ENCODE measurements at regions not wholly inside any gene's neighbourhood (a gene's known extent, or its start where the extent isn't known, plus 50 kb on each side); places are given as distances from the start of the nearest gene placed in this dataset.

DNA sequence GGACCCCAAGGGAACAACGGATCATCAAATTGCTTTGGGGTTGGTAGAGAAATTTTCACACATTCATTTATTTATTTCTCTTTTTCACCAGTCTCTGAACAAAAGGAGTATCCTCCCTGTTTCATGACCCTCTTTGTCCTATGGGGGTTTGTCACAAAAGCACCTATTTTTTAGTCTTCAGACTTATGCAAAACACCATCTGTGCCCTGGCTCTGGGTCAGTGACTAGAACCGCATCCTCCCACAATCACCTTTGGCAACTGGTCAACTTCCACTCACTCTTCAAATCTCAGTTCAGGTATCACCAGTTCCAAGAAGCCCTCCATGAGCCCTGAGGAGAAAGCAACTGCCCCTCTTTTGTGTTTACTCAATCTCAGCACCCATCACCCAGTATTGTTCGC lies 395.7 kb downstream of the CDK5RAP2 start:
- no peaks in the 10 kb centered on the region for H3K9me3 ChIP-seq (ENCODE audit: control insufficient read depth, insufficient read depth, low read depth, low read length)
- H3K27ac ChIP-seq (ENCODE audit: extremely low read depth, low read depth, low read length), result no peak overlapping the region
- ChIA-PET CTCF (no interaction called here), POLR2A (no interaction called here)
- no peak overlapping the region for H3K4me3 ChIP-seq (ENCODE audit: low read depth, low read length)
- H3K36me3 ChIP-seq (ENCODE audit: control insufficient read depth in 2 of 2, insufficient read depth in 1 of 2, low read length in 2 of 2), result no peaks in the 10 kb centered on the region
- no peaks in the 10 kb centered on the region for H3K4me1 ChIP-seq (ENCODE audit: control insufficient read depth, insufficient read depth, low read length)
- TF ChIP-seq PRDM1 (tag by site-specific recombination; IDR thresholded peaks at IDR 0.05) (no peak), ZNF174 (tag by site-specific recombination; IDR thresholded peaks at IDR 0.05) (no peak), ZNF670 (tag by site-specific recombination; IDR thresholded peaks at IDR 0.05; ENCODE audit: low read depth) (no peak), ZNF121 (tag by site-specific recombination; IDR thresholded peaks at IDR 0.05) (no peak), ZNF404 (tag by site-specific recombination; IDR thresholded peaks at IDR 0.05) (no peak)
- TF ChIP-seq, protein P1, sequence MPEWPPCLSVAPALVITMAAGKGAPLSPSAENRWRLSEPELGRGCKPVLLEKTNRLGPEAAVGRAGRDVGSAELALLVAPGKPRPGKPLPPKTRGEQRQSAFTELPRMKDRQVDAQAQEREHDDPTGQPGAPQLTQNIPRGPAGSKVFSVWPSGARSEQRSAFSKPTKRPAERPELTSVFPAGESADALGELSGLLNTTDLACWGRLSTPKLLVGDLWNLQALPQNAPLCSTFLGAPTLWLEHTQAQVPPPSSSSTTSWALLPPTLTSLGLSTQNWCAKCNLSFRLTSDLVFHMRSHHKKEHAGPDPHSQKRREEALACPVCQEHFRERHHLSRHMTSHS (tag by site-specific recombination; IDR thresholded peaks at IDR 0.05), result no peak

GRCh38 chr9:120183615-120184014 lies 396.4 kb downstream of the CDK5RAP2 start:
- Histone ChIP-seq H3K4me3 (ENCODE audit: low read depth, low read length) (no peak overlapping the region), H3K4me1 (ENCODE audit: control insufficient read depth, insufficient read depth, low read length) (no peaks in the 10 kb centered on the region), H3K36me3 (ENCODE audit: control insufficient read depth in 2 of 2, insufficient read depth in 1 of 2, low read length in 2 of 2) (no peaks in the 10 kb centered on the region), H3K27ac (ENCODE audit: extremely low read depth, low read depth, low read length) (no peak overlapping the region), H3K9me3 (ENCODE audit: control insufficient read depth, insufficient read depth, low read depth, low read length) (no peaks in the 10 kb centered on the region)
- TF ChIP-seq ZNF830 (tag by site-specific recombination; IDR thresholded peaks at IDR 0.05; ENCODE audit: low read depth), result no peak
- TF ChIP-seq ZNF624 (tag by site-specific recombination; IDR thresholded peaks at IDR 0.05), result no peak
- TF ChIP-seq ZNF280C (tag by site-specific recombination; IDR thresholded peaks at IDR 0.05), result no peak
- TF ChIP-seq GLIS1 (tag by site-specific recombination; IDR thresholded peaks at IDR 0.05), result no peak
- no peak for TF ChIP-seq ZNF214 (tag by site-specific recombination; IDR thresholded peaks at IDR 0.05; ENCODE audit: borderline replicate concordance)
- no peak for TF ChIP-seq ZNF626 (tag by site-specific recombination; IDR thresholded peaks at IDR 0.05)
- no peak for TF ChIP-seq OSR2 (tag by site-specific recombination; IDR thresholded peaks at IDR 0.05)
- no peak for TF ChIP-seq ZNF548 (tag by site-specific recombination; IDR thresholded peaks at IDR 0.05)
- no peak for TF ChIP-seq ZFHX2 (tag by site-specific recombination; conservative IDR thresholded peaks at IDR 0.05)
- TF ChIP-seq ZNF266 (tag by site-specific recombination; IDR thresholded peaks at IDR 0.05; ENCODE audit: low read depth), result no peak
- TF ChIP-seq, protein P2, sequence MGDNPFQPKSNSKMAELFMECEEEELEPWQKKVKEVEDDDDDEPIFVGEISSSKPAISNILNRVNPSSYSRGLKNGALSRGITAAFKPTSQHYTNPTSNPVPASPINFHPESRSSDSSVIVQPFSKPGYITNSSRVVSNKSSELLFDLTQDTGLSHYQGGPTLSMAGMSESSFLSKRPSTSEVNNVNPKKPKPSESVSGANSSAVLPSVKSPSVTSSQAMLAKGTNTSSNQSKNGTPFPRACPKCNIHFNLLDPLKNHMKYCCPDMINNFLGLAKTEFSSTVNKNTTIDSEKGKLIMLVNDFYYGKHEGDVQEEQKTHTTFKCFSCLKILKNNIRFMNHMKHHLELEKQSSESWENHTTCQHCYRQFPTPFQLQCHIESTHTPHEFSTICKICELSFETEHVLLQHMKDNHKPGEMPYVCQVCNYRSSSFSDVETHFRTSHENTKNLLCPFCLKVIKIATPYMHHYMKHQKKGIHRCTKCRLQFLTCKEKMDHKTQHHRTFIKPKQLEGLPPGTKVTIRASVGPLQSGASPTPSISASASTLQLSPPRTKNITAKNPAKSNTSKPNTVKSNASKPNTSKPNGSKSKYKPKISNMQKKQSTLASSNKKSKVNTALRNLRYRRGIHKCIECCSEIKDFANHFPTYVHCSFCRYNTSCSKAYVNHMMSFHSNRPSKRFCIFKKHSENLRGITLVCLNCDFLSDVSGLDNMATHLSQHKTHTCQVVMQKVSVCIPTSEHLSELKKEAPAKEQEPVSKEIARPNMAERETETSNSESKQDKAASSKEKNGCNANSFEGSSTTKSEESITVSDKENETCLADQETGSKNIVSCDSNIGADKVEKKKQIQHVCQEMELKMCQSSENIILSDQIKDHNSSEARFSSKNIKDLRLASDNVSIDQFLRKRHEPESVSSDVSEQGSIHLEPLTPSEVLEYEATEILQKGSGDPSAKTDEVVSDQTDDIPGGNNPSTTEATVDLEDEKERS (tag by site-specific recombination; IDR thresholded peaks at IDR 0.05), result no peak
- no peak for TF ChIP-seq ZNF23 (tag by site-specific recombination; IDR thresholded peaks at IDR 0.05; ENCODE audit: borderline replicate concordance)
- no peak for TF ChIP-seq ZNF776 (tag by site-specific recombination; IDR thresholded peaks at IDR 0.05; ENCODE audit: borderline replicate concordance)
- TF ChIP-seq KLF1 (tag by site-specific recombination; IDR thresholded peaks at IDR 0.05), result no peak
- no peak for TF ChIP-seq ZNF350 (tag by site-specific recombination; IDR thresholded peaks at IDR 0.05)
- TF ChIP-seq ZEB2 (tag by site-specific recombination; IDR thresholded peaks at IDR 0.05), result no peak
- TF ChIP-seq, protein P3, sequence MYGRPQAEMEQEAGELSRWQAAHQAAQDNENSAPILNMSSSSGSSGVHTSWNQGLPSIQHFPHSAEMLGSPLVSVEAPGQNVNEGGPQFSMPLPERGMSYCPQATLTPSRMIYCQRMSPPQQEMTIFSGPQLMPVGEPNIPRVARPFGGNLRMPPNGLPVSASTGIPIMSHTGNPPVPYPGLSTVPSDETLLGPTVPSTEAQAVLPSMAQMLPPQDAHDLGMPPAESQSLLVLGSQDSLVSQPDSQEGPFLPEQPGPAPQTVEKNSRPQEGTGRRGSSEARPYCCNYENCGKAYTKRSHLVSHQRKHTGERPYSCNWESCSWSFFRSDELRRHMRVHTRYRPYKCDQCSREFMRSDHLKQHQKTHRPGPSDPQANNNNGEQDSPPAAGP (tag by site-specific recombination; IDR thresholded peaks at IDR 0.05), result no peak
- CTCF ChIA-PET, result no interaction called here
- POLR2A ChIA-PET, result no interaction called here

Data from HEK293 (cell line).